H1 (cell line): ENCODE measurements at regions not wholly inside any gene's neighbourhood (a gene's known extent, or its start where the extent isn't known, plus 50 kb on each side); places are given as distances from the start of the nearest gene placed in this dataset.

ENCODE experiments used
- CTCF ChIA-PET: fragments of 300-600 bp; sonication (Branson Sonifier 250); formaldehyde crosslinking; loops from one replicate; lab custom pipeline; 2021; ENCODE audit not compliant: partially characterized antibody; lab: Charles Lee
- POLR2A ChIA-PET: fragments of 300-600 bp; sonication (Branson Sonifier 250); formaldehyde crosslinking; loops from one replicate; lab custom pipeline; 2021; ENCODE audit warnings: inconsistent platforms; ENCODE audit not compliant: partially characterized antibody; lab: Charles Lee
- DNase-seq, 2 experiments: peaks; one replicate each; pipeline versions ENCODE4 v3.0.0 to v3.0.0-alpha.2; 2010 to 2022; ENCODE audit warnings: low spot score in 2 of 2, low read depth in 1 of 2, mixed read lengths in 1 of 2
- FAIRE-seq: peaks from 2 replicates; lab custom pipeline; 2011; peaks lifted over from hg19 to GRCh38; lab: Jason Lieb, UNC
- H2AFZ ChIP-seq: 2 replicates; pipeline ENCODE4 v1.8.1; 2012; ENCODE audit warnings: low read length, inconsistent platforms
- H2AK5ac ChIP-seq: 2 replicates; pipeline ENCODE4 v1.6.1; 2013; ENCODE audit warnings: low read depth, low read length
- H2BK120ac ChIP-seq: replicated peaks from 2 replicates; pipeline ENCODE3; 2013; ENCODE audit warnings: low read depth, low read length, inconsistent platforms
- H2BK12ac ChIP-seq: 2 replicates; pipeline ENCODE4 v1.6.1; 2013; ENCODE audit warnings: low read depth, low read length
- H2BK15ac ChIP-seq: 2 replicates; pipeline ENCODE4 v1.6.1; 2013; ENCODE audit warnings: low read length
- H2BK20ac ChIP-seq: 2 replicates; pipeline ENCODE4 v1.6.1; 2013; ENCODE audit warnings: low read length
- H2BK5ac ChIP-seq: 2 replicates; pipeline ENCODE4 v1.6.1; 2013; ENCODE audit warnings: low read depth, low read length
- H3K14ac ChIP-seq: 2 replicates; pipeline ENCODE4 v1.6.1; 2013; ENCODE audit warnings: inconsistent platforms; ENCODE audit not compliant: insufficient read length
- H3K18ac ChIP-seq: 2 replicates; pipeline ENCODE4 v1.6.1; 2013; ENCODE audit warnings: low read length; ENCODE audit errors: extremely low read depth
- H3K23ac ChIP-seq: 2 replicates; pipeline ENCODE4 v1.6.1; 2013; ENCODE audit warnings: inconsistent platforms; ENCODE audit not compliant: insufficient read length
- H3K23me2 ChIP-seq: 2 replicates; pipeline ENCODE4 v1.6.1; 2013; ENCODE audit warnings: low read depth, low read length
- H3K27ac ChIP-seq: 2 replicates; pipeline ENCODE4 v1.6.1; 2011; ENCODE audit warnings: low read depth, low read length, inconsistent platforms
- H3K27me3 ChIP-seq, 4 experiments: replicated peaks in 1 of 4; 1 replicate in 1 of 4; 2 replicates in 3 of 4; pipeline versions ENCODE4 v1.6.1 to v1.8.1; 2011 to 2013; ENCODE audit warnings: low read length in 3 of 4, mild to moderate bottlenecking in 3 of 4, inconsistent platforms in 2 of 4, mixed read lengths in 2 of 4, moderate library complexity in 1 of 4; ENCODE audit not compliant: control insufficient read depth in 3 of 4, insufficient read depth in 3 of 4; ENCODE audit errors: extremely low read depth in 1 of 4
- H3K36me3 ChIP-seq, 4 experiments: 2 replicates each; pipeline versions ENCODE4 v1.6.1 to v1.8.1; 2011 to 2013; ENCODE audit warnings: mild to moderate bottlenecking in 4 of 4, low read length in 3 of 4, moderate library complexity in 2 of 4, control low read depth in 1 of 4, inconsistent platforms in 1 of 4; ENCODE audit not compliant: insufficient read depth in 4 of 4, control insufficient read depth in 2 of 4
- H3K4ac ChIP-seq: replicated peaks from 2 replicates; pipeline ENCODE3; 2013; ENCODE audit warnings: low read length, low read depth, mixed read lengths, inconsistent platforms; ENCODE audit not compliant: insufficient read length
- H3K4me1 ChIP-seq, 4 experiments: replicated peaks in 1 of 4; 1 replicate in 1 of 4; 2 replicates in 3 of 4; pipeline versions ENCODE4 v1.6.1 to v1.8.1; 2011 to 2013; ENCODE audit warnings: low read length in 3 of 4, inconsistent platforms in 2 of 4, mixed read lengths in 1 of 4; ENCODE audit not compliant: insufficient read depth in 4 of 4, control insufficient read depth in 3 of 4
- H3K4me2 ChIP-seq, 2 experiments: 2 replicates each; pipeline versions ENCODE4 v1.6.1 to v1.8.1; 2011 to 2013; ENCODE audit warnings: low read depth in 2 of 2, low read length in 2 of 2, control low read depth in 1 of 2, inconsistent platforms in 1 of 2, mild to moderate bottlenecking in 1 of 2; ENCODE audit not compliant: insufficient read depth in 1 of 2
- H3K4me3 ChIP-seq, 4 experiments: fragments of 200-600, 300-600 bp in 1 of 4; sonication (generic), shearing (Covaris generic), sonication (Bioruptor Twin) in 1 of 4; 2 replicates each; pipeline versions ENCODE4 v1.5.1 to v1.8.1; 2011 to 2016; ENCODE audit warnings: low read length in 4 of 4, low read depth in 3 of 4, control low read depth in 2 of 4, inconsistent platforms in 2 of 4, mild to moderate bottlenecking in 2 of 4, mixed read lengths in 1 of 4, moderate library complexity in 1 of 4; ENCODE audit not compliant: insufficient read depth in 2 of 4; ENCODE audit errors: extremely low read depth in 1 of 4
- H3K56ac ChIP-seq: replicated peaks from 2 replicates; pipeline ENCODE3; 2013; ENCODE audit warnings: low read depth, mild to moderate bottlenecking, mixed read lengths, low read length, inconsistent platforms; ENCODE audit not compliant: insufficient read length
- H3K79me1 ChIP-seq: 2 replicates; pipeline ENCODE4 v1.6.1; 2013; ENCODE audit warnings: low read depth, low read length, control low read depth
- H3K79me2 ChIP-seq, 2 experiments: 2 replicates each; pipeline versions ENCODE4 v1.6.1 to v1.8.1; 2012 to 2013; ENCODE audit warnings: low read length in 2 of 2, mild to moderate bottlenecking in 2 of 2, inconsistent platforms in 1 of 2; ENCODE audit not compliant: insufficient read depth in 2 of 2, control insufficient read depth in 1 of 2
- H3K9ac ChIP-seq, 4 experiments: replicated peaks in 1 of 4; 1 replicate in 1 of 4; 2 replicates in 3 of 4; pipeline versions ENCODE4 v1.6.1 to v1.8.1; 2011 to 2013; ENCODE audit warnings: low read depth in 3 of 4, low read length in 3 of 4, control low read depth in 2 of 4, mild to moderate bottlenecking in 2 of 4, moderate library complexity in 2 of 4, inconsistent platforms in 1 of 4; ENCODE audit errors: extremely low read depth in 1 of 4
- H3K9me3 ChIP-seq, 2 experiments: 2 replicates each; pipeline versions ENCODE4 v1.6.1 to v1.8.1; 2012 to 2013; ENCODE audit warnings: mild to moderate bottlenecking in 2 of 2, moderate library complexity in 2 of 2, control low read depth in 1 of 2, inconsistent platforms in 1 of 2, low read depth in 1 of 2, low read length in 1 of 2, mixed read lengths in 1 of 2; ENCODE audit not compliant: insufficient read depth in 2 of 2
- H4K20me1 ChIP-seq, 2 experiments: replicated peaks in 1 of 2; 2 replicates each; pipeline versions ENCODE3 to v1.8.1; 2011 to 2013; ENCODE audit warnings: inconsistent platforms in 2 of 2, low read length in 2 of 2, mild to moderate bottlenecking in 1 of 2; ENCODE audit not compliant: insufficient read depth in 2 of 2, control insufficient read depth in 1 of 2
- H4K5ac ChIP-seq: 2 replicates; pipeline ENCODE4 v1.6.1; 2013; ENCODE audit warnings: low read length, low read depth, mixed read lengths, inconsistent platforms; ENCODE audit not compliant: insufficient read length
- H4K8ac ChIP-seq: 2 replicates; pipeline ENCODE4 v1.8.0; 2013; ENCODE audit warnings: mild to moderate bottlenecking, moderate library complexity, low read length, inconsistent platforms; ENCODE audit not compliant: insufficient read depth; ENCODE audit errors: extremely low read depth
- H4K91ac ChIP-seq: replicated peaks from 2 replicates; pipeline ENCODE3; 2013; ENCODE audit warnings: low read length, mixed read lengths, inconsistent platforms; ENCODE audit not compliant: insufficient read length
- CTBP2 ChIP-seq: IDR thresholded peaks from 2 replicates; pipeline ENCODE4 v1.7.0; 2011; ENCODE audit warnings: borderline replicate concordance, mild to moderate bottlenecking, moderate library complexity, mixed read lengths, low read length; ENCODE audit not compliant: insufficient read depth, insufficient read length
- FOSL1 ChIP-seq: IDR thresholded peaks from 2 replicates; pipeline ENCODE4 v1.6.1; 2011; ENCODE audit warnings: mild to moderate bottlenecking, low read depth, low read length, moderate library complexity; ENCODE audit not compliant: insufficient read depth
- JUN ChIP-seq: IDR thresholded peaks from 2 replicates; pipeline ENCODE4 v1.6.1; 2011; ENCODE audit warnings: low read depth, mild to moderate bottlenecking, improper control_type of control experiment, low read length
- KDM1A ChIP-seq: fragments of 200-600, 300-600 bp; sonication (generic); IDR thresholded peaks from 2 replicates; pipeline ENCODE4 v1.7.1; 2016; ENCODE audit warnings: mild to moderate bottlenecking, low read length, borderline replicate concordance
- MAFK ChIP-seq: IDR thresholded peaks from 2 replicates; pipeline ENCODE4 v1.6.1; 2012; ENCODE audit warnings: low read depth, mild to moderate bottlenecking, improper control_type of control experiment, low read length
- NRF1 ChIP-seq: IDR thresholded peaks from 2 replicates; pipeline ENCODE4 v1.6.1; 2011; ENCODE audit warnings: mild to moderate bottlenecking, low read depth, low read length, improper control_type of control experiment
- POLR2A ChIP-seq, 2 experiments: IDR thresholded peaks; 1 replicate in 1 of 2; 2 replicates in 1 of 2; pipeline ENCODE4 v1.6.1; 2011; ENCODE audit warnings: low read depth in 2 of 2, low read length in 2 of 2, mild to moderate bottlenecking in 2 of 2; ENCODE audit errors: control extremely low read depth in 1 of 2
- SIN3A ChIP-seq, 2 experiments: IDR thresholded peaks in 1 of 2; conservative IDR thresholded peaks in 1 of 2; 2 replicates each; pipeline ENCODE4 v1.6.1; 2011 to 2012; ENCODE audit warnings: low read length in 2 of 2, improper control_type of control experiment in 1 of 2, low read depth in 1 of 2, mild to moderate bottlenecking in 1 of 2
- SP1 ChIP-seq: IDR thresholded peaks from 2 replicates; pipeline ENCODE4 v1.6.1; 2011; ENCODE audit warnings: low read depth, low read length
- SP2 ChIP-seq: IDR thresholded peaks from 2 replicates; pipeline ENCODE4 v1.6.1; 2012; ENCODE audit warnings: mild to moderate bottlenecking, low read length, inconsistent platforms
- SUZ12 ChIP-seq: fragments of 200-600 bp; sonication (generic); IDR thresholded peaks from 2 replicates; pipeline ENCODE4 v1.6.1; 2012; ENCODE audit warnings: mild to moderate bottlenecking, inconsistent platforms, low read length, moderate library complexity, mixed read lengths
- TAF1 ChIP-seq: IDR thresholded peaks from 2 replicates; pipeline ENCODE4 v1.6.1; 2011; ENCODE audit warnings: mild to moderate bottlenecking, low read depth, low read length
- WGBS, 2 experiments: shearing (Covaris generic) in 1 of 2; methylation state at CpG; one replicate each; pipeline versions ENCODE4 v1.1.6 to v1.1.7; 2013 to 2015; ENCODE audit warnings: low lambda C conversion rate in 2 of 2, mixed read lengths in 2 of 2, inconsistent platforms in 1 of 2, low coverage in 1 of 2, missing lambda C conversion rate in 1 of 2; ENCODE audit not compliant: insufficient replicate concordance in 2 of 2, insufficient coverage in 1 of 2, insufficient read length in 1 of 2; ENCODE audit errors: extremely low coverage in 1 of 2, missing lambda C conversion rate in 1 of 2; 5-methylcytosine and 5-hydroxymethylcytosine counted together

DNA sequence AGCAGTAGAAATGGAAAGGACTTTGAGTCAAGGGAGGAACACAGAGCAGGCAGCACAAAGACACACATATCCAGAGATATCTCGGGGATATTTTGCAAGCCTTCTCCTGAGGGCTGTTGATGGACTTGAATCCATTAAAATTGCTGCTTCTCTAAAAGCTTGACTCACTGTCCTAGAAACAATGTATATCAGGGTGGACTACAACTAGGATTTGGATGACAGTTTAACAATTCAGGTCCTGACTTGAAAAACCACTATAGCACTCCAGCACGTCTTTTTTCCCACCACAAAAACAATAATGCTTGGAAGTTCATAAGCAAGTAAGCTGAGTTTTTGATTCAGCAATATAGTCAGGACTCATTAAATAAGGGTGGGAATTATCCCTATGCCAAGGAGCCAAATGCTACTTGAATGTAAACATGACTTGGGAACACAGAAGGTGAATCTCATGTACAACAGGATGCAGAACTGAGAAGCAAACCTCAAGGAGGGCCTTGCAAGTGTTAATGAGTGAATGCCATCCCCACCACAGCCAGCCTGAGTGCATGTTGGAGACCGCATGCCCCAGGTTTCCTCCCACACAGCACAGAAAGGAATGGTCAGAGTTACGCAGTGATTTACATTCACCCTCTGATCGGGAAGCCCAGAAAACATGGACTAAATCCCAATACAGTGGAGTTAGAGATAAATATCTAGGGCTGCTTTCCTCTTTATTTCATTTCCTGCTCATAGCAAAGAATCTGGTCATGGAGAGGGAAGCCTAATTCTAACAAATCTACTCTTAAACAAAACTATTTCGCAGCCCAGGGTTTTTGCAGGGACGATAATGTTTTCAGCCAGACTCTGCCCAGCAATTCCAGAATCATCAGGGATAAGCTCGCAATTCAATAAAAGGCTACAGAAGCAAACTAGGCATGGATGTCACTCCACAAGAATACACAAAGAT lies 98.4 kb upstream of the OR9G4 start:
- ChIA-PET CTCF (interaction anchor here (0.6 to 7.2 kb wide), 5 partner anchors 8 to 506 kb away, joined by 3 to 119 read pairs (median 5); no protein-coding TSS in a partner anchor), POLR2A (interaction anchor here (1.3 kb wide), 1 partner anchor 10 kb away, joined by 3 read pairs; no protein-coding TSS in a partner anchor)
- H3K4ac ChIP-seq = no peak overlapping the region
- H4K8ac ChIP-seq = no peak overlapping the region
- no peaks in the 10 kb centered on the region for H3K79me1 ChIP-seq
- no peak overlapping the region for H4K91ac ChIP-seq
- H2BK120ac ChIP-seq = no peak overlapping the region
- no peak overlapping the region for H2AK5ac ChIP-seq
- DNase-seq = no peak
- H2BK12ac ChIP-seq = no peak overlapping the region
- no peak overlapping the region for H4K5ac ChIP-seq
- H2BK15ac ChIP-seq = no peak overlapping the region
- H3K79me2 ChIP-seq = no peaks in the 10 kb centered on the region
- FAIRE-seq = no peak
- H4K20me1 ChIP-seq = no peaks in the 10 kb centered on the region
- H3K27me3 ChIP-seq = no peaks in the 10 kb centered on the region
- H3K27ac ChIP-seq = no peak overlapping the region
- H3K23me2 ChIP-seq = no peaks in the 10 kb centered on the region
- no peaks in the 10 kb centered on the region for H3K4me1 ChIP-seq
- no peaks in the 10 kb centered on the region for H3K36me3 ChIP-seq
- H3K23ac ChIP-seq = no peak overlapping the region
- H3K4me3 ChIP-seq = no peak overlapping the region
- H2BK20ac ChIP-seq = no peak overlapping the region
- H3K9ac ChIP-seq = no peak overlapping the region
- 92% methylated on average over 8 of the region's 8 CpGs; no CpG with 5 or more reads in 1 of the 2 experiments for WGBS, 2 experiments
- peaks cover 0 to 10% of the 10 kb centered on the region in 2 experiments; a peak in 1 of 4 replicates for H3K9me3 ChIP-seq
- H3K4me2 ChIP-seq = no peak overlapping the region
- no peak overlapping the region for H2BK5ac ChIP-seq
- 0 out of 2 replicates have a peak overlapping the region, but pooled peaks have one; percentile 54 for H2AFZ ChIP-seq
- H3K14ac ChIP-seq = no peak overlapping the region
- no peak overlapping the region for H3K56ac ChIP-seq
- H3K18ac ChIP-seq = no peak overlapping the region
- no peak for TF ChIP-seq KDM1A
- TF ChIP-seq CTBP2 = no peak
- TF ChIP-seq NRF1 = no peak
- TF ChIP-seq SUZ12 = no peak
- no peak for TF ChIP-seq MAFK
- TF ChIP-seq JUN = no peak
- TF ChIP-seq POLR2A (IDR thresholded peaks at IDR 0.05; ENCODE audit: control extremely low read depth in 1 of 2, low read depth in 2 of 2, low read length in 2 of 2) = no peak
- TF ChIP-seq SP1 = no peak
- TF ChIP-seq SP2 = no peak
- no peak for TF ChIP-seq FOSL1
- no peak for TF ChIP-seq TAF1
- no peak for TF ChIP-seq SIN3A (conservative IDR thresholded peaks at IDR 0.05 in 1 of 2, IDR thresholded peaks at IDR 0.05 in 1 of 2; ENCODE audit: low read depth in 1 of 2, low read length in 2 of 2)
